Keratinocyte (primary cell): ENCODE measurements at regions not wholly inside any gene's neighbourhood (a gene's known extent, or its start where the extent isn't known, plus 50 kb on each side); places are given as distances from the start of the nearest gene placed in this dataset.

ENCODE experiments used
- CTCF ChIP-seq, 3 experiments: IDR thresholded peaks in 1 of 3; conservative IDR thresholded peaks in 1 of 3; optimal IDR thresholded peaks in 1 of 3; 2 replicates in 2 of 3; 3 replicates in 1 of 3; pipeline versions ENCODE3 to v1.5.1; 2011; ENCODE audit warnings: low read length in 3 of 3, mild to moderate bottlenecking in 3 of 3, moderate library complexity in 2 of 3, control low read depth in 1 of 3, inconsistent platforms in 1 of 3; ENCODE audit not compliant: insufficient read depth in 2 of 3; ENCODE audit errors: extremely low read depth in 1 of 3
- EZH2 ChIP-seq: IDR thresholded peaks from one replicate; pipeline ENCODE4 v1.6.1; 2012; ENCODE audit warnings: inconsistent platforms, mild to moderate bottlenecking, low read length, moderate library complexity

- TF ChIP-seq CTCF (optimal IDR thresholded peaks at IDR 0.05 in 1 of 3, IDR thresholded peaks at IDR 0.05 in 1 of 3, conservative IDR thresholded peaks at IDR 0.05 in 1 of 3; ENCODE audit: extremely low read depth in 1 of 3, insufficient read depth in 2 of 3, low read length in 3 of 3) (no peak), EZH2 (no peak)
These were observed 62.8 kb upstream of the COL11A1 start for GRCh38 chr1:103171041-103171590.
